Pulmonary artery endothelial cell (primary cell): ENCODE measurements at regions not wholly inside any gene's neighbourhood (a gene's known extent, or its start where the extent isn't known, plus 50 kb on each side); places are given as distances from the start of the nearest gene placed in this dataset.
"Not testable (repeated sequence)": the region's sequence is repeated elsewhere in the genome, so short reads cannot be mapped to it uniquely, and the experiment has no call there.

Experiments
- DNase-seq: peaks from one replicate; pipeline ENCODE4 v3.0.0-alpha.2; 2011; ENCODE audit warnings: low read depth, low spot score

DNA sequence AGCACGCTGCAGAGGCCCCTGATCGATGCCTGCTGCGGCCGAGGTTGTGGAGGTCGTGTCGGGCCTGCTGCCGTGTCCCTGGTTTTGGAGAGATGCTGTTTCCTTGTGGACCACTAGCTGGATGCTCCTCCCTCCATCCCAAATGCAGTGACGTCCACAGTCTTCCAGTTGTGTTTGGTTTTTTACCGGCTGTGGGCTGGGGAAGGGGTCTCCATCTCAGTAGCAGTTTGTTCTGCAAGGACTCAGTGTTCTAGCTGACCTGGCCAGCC lies 143.0 kb upstream of the SHH start:
- DNase-seq: no peak

- no peak for DNase-seq
Measured at GRCh38 chr7:155954550-155955366, 142.5 kb upstream of the SHH start.

- no peak for DNase-seq
Measured at GRCh38 chr7:155953781-155954549, 141.7 kb upstream of the SHH start.

DNA sequence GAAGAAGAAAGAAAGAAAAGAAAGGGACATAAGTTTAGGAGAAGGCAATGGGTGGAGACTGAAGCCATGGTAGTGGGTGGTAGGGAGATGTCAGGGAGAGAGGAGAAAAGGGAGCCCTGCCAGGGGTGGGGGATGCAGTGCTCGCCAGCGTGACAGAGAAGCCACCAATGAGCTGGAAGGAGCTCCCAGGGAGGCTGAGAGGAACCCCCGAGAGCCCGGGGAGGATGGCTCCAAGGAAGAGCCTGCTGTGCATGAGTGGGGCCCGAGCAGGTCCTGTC lies 141.2 kb upstream of the SHH start:
- DNase-seq: no peak

DNA sequence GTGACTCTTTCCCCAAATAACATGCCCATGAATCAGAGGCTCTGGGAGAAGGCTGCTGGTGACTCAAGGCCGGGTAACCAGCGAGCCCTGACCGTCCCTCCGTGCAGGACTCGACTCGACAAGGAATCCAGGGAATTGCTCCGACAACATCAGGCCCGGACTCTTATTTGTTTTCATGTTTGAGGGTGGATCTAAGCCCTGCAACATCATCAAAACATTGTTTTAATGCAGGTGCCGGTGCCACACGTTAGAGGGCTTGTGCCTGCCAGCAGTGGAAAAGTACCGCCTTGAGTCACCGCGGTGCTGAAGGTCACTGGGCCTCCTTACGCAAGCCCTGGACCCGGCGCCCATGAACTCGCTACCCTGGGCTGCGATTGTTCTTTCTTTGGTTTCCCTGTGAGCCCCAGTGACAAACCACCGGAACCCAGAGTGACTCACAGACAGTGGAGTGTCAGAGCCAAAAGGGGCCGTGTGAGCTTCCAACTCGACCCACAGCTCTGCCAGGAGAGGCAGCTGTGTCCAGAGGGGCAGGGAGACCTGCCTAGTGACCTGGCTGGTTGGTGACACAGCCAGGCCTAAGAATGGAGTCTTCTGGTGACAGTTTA lies 139.4 kb upstream of the SHH start:
- peak; percentile 74 for DNase-seq

DNA sequence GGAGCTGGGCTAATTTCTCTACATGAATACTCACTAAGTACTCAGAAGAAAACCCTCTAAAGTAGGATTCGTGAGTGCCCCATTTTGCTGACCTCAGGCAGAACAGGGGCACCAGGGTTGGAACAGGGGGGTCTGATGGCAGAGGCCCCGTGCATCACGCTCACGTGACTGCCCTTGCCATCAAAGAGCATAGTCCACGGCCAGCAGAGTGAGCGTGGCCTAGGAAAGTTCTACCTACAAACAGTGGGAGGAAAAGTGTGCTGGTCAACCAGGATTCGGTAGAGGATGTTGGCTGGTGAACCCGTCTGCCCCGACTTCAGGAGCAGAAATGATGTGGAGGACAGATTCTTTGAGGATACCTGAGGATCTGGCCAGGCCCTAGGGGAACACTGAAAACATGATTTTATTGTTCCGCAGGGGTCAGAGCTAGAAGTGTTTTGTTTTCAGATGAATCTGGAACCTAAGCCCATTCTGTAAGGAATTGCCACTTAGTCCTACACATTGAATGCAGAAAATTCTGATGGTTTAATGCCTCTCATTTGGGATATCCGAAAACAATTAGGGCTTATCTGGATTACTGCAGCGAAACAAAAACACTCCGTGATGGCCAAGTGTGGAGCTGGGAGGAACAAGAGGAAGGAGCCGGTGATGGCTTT lies 138.8 kb upstream of the SHH start:
- DNase-seq: no peak

DNA sequence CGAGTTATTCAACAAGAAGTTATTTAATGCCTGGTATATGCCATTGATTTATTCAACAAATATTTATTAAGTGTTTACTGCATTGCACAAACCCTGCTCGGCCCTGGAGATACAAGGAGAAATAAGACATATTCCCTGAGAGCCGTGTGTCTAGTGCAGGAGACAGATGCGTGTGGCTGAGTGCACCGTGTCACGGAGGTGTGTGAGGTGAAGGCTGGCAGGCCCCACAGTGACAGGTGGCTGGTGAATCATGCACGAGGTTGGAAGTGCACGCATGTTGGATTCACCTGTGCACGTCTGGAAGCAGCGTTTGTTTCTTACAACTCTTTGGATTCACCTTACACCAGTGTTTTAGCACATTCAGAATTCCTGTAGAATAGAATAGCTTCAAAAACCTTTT lies 136.6 kb upstream of the SHH start:
- DNase-seq: no peak

DNA sequence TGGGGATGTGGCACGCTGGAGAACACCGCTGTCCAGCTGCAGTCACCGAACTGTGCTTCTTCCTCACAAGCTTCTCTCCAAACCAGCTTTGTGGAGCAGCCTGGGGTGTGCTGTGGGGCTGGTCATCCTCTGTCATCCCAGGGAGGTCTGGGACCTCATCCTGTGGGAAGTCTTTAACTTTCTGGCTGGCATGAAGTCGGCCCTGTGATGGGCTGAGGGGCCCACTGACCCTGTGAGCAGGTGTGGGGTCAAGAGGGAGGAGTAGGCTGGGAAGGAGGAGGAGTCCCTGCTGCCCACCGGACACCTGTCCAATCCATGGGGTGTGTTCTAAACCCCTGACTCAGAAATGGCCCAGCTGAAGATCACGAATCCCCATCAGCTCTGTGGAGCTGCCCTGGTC lies 136.2 kb upstream of the SHH start:
- DNase-seq: no peak

DNA sequence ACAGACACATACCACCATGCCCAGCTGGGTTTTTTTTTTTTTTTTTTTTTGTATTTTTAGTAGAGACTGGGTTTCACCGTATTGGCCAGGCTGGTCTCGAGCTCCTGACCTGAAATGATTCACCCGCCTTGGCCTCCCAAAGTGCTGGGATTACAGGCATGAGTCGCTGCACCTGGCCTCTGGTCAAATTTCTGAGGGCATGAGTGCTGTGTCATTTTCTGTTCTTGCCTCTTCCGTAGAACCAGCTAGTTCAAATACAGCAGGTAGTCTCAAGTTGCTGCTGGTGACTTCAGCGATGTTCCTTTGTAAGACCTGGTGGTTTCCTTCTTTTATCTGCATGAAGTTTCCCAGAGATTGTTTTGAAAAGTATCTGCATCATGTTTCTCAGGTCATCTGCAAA lies 134.8 kb upstream of the SHH start:
- DNase-seq: no peak

DNA sequence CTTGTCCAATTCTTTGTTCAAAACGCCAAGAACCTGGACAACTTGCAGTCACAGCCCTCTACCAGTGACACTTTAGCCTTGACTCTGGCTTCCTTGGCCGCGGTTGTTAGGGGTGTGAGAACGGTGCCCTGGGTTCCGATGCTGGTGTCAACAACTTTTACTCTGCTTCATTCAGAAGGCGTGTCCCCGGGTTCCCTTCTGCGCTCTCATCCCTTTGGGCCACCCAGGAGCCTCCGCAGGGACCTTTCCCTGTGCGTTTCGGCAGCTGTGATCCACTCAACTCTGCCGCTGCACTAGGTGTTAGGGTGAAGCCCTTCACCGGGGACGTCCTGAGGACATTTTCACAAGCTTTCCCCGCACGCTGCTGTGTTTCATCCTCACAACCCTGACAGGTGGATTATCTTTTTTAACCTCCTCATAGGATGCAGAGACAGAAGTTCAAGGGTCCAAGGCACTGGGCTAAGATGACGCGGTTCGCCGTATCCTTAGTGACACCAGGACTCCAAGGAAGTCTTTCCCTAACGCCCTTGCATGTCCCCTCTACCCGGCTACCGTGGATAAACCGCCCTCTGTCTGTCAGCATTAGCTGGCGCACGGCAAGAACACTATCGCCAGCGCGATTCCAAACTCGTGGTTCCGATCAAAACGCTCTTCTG lies 133.5 kb upstream of the SHH start:
- no peak for DNase-seq

DNA sequence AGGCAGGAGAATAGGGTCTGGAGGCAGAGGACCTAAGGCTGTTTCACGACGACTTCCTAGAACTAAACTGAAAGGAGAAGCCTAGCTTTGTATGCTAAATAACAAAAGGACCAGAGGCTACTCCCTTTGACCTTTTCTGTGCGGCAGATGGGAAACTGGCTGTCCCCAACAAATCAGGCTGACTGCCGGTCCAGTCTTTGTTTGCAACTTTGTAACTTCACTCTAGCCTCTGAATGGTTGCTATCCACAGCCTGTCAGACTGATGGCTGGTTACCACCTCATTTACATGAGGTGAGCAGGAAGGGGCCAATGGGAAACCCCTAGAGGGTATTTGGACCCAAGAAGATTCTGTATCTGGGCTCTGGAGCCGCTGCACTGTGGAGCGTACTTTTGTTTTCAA lies 132.6 kb upstream of the SHH start:
- no peak for DNase-seq

DNA sequence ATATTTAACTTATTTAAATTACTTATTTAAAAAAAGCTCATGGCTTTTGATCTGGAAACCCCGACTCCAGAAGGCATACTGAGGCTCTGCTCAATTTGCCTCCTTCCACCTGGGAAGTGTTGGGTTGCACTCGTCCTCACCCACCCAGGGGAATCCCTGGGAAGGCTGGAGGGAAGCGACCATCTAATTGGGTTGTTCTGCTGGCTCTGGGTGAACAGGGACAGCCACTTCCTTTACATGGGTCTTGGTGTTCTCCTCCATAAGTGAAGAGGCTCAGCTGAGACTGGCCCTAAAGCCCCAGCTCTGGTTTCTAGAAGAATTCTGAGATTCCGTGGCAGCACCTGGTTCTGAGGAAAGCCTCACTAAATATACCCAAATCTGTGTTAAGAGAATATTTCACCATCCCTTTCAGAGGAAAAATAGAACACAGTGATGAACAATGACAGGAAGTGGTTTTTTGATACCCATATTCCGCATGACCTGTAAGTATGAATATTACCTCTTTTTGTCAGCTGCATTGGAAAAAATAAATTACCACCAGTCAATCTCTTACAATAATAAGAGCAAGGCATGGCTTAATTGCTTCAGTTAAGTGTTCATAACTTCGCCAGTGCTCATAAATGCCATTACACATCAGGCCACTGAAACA lies 131.1 kb upstream of the SHH start:
- no peak for DNase-seq

DNA sequence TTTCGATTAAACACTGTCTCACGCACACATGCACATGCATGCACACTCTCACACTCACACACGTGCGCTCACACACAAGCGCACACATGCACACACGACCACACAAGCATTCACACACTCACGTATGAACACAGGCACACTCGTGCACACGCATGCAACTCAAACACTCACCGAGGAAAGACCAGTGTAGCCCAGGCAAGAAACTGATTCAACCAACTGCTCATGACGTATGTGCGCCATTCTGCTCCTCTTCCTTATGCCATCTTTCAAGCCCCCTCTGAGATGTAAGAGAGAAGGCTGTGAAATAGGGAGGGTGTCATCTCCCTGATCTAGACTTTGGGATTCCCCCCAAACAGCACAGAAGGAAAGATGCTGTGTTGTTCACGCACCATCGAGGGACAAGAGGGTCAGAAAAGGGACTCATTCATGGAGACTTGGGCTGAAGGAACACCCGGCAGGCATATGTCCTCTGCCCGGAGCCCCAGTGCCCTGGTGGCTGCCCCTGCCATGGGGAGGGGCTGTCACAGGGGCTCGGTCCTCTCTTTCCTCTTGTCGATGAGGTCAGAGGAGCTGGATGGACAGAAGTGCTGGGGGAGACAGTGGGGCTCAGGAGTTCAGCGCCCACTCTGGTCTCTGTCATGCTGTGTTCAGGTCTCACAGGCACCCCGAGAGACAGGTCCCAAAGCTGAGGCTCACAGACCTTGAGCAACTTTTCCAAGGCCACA lies 130.1 kb upstream of the SHH start:
- no peak for DNase-seq

DNA sequence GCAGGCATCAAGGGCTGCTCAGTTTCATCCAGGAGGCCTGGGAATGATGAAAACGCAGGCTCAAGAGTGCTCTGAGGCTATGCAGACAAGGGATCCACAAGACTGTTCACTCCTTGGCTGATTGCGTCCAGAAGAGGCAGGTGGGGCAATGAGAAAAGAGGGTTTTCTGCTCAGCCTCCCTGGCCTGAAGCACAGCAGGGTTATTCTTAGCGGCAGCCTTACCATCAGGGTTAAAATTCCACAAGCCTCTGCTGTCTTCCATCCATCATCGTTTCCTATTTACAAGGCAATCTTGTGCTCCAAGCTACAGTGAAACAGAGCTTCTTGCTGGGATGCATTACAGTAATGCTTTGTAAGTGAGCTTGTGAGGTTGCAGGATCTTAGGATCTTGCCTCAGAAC lies 129.4 kb upstream of the SHH start:
- no peak for DNase-seq

GRCh38 chr7:155939350-155939749 lies 127.1 kb upstream of the SHH start:
- no peak for DNase-seq

DNA sequence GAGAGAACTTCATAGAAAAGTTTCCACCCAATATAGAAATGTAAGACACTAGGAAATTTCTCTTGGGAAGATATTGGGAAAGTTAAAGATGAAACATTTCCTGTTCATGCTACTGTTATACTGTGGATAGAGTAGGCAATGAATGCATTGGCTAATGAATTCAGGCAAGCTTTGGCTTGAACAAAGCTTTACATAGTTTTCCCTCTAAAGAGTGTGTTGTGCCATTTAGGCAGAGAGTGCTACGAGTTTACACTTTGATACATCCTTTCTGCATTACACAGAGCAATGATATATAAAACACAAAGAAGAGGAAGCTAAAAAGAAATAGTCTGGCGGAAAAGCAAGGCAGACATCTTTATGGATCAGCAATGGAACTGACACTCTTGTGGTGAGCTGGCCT lies 125.9 kb upstream of the SHH start:
- no peak for DNase-seq

GRCh38 chr7:155935726-155936125 lies 123.5 kb upstream of the SHH start:
- DNase-seq: no peak

- DNase-seq: no peak
Measured at GRCh38 chr7:155935005-155935557, 122.8 kb upstream of the SHH start.

GRCh38 chr7:155932324-155932723 lies 120.1 kb upstream of the SHH start:
- DNase-seq: not testable (repeated sequence)

DNA sequence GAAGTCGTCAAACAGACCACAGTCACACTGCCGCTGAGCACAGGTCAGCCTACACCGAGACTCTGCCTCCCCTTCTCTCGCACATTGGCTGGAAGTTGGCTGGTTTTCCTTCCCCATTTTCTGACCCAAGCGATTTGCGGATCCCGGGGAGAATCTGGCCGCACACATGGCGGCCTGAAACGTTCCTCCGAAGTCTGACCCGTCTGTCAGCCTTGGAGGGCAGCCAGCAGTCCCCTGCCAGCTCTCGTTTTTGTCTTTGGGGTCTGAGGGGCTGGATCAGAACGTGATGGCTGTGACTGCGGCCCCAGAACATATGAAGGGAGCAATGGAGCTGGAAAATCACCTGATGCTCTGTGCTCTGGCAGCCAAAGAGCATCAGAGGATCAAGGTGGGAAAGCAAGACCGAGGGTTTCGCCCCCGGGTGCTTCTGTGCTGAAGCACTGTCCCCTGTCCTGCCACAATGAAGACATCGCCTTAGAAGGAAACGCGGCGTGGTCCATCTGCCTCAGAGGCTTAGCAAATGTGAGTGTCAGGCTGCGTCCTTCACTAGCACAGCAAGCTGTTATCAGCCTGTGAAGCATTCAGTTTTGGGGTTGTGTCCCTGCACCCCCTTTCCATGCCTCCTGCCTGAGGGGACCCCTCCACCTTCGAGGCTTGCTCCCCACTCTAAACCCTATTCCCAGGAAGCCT lies 119.3 kb upstream of the SHH start:
- DNase-seq: no peak
